Skin epidermis (tissue), 12 donors: ENCODE measurements at regions not wholly inside any gene's neighbourhood (a gene's known extent, or its start where the extent isn't known, plus 50 kb on each side); places are given as distances from the start of the nearest gene placed in this dataset.
"Not testable (repeated sequence)": the region's sequence is repeated elsewhere in the genome, so short reads cannot be mapped to it uniquely, and the experiment has no call there.

ENCODE experiments used
- H3K27ac ChIP-seq, 21 experiments: fragments of 200-600 bp; sonication (generic) in 11 of 21; one replicate each; pipeline ENCODE4 v1.5.0; 2020; ENCODE audit warnings: mild to moderate bottlenecking in 3 of 21, inconsistent platforms in 2 of 21, moderate library complexity in 2 of 21
- H3K4me3 ChIP-seq, 7 experiments: fragments of 200-600 bp; sonication (generic) in 2 of 7; one replicate each; pipeline ENCODE4 v1.5.0; 2020; ENCODE audit warnings: inconsistent platforms in 2 of 7, mild to moderate bottlenecking in 2 of 7, moderate library complexity in 1 of 7

GRCh38 chrX:40385256-40385655 is 195.5 kb upstream of the ATP6AP2 start:
- Histone ChIP-seq H3K27ac (no peak overlapping the region), H3K4me3 (no peak overlapping the region)

GRCh38 chrX:40383969-40384368 is 196.8 kb upstream of the ATP6AP2 start:
- no peak overlapping the region for H3K27ac ChIP-seq
- no peak overlapping the region for H3K4me3 ChIP-seq

- Histone ChIP-seq H3K4me3 (no peak overlapping the region), H3K27ac (no peak overlapping the region)
Observed at GRCh38 chrX:40383360-40383759, 197.4 kb upstream of the ATP6AP2 start.

GRCh38 chrX:40380655-40381488 is 199.9 kb upstream of the ATP6AP2 start:
- Histone ChIP-seq H3K27ac (no peak overlapping the region), H3K4me3 (no peak overlapping the region)

- no peak overlapping the region for H3K27ac ChIP-seq
- H3K4me3 ChIP-seq, result no peak overlapping the region
Observed at GRCh38 chrX:40377684-40378083, 203.1 kb upstream of the ATP6AP2 start.

GRCh38 chrX:40374486-40374885 is 206.3 kb upstream of the ATP6AP2 start:
- Histone ChIP-seq H3K27ac (no peak overlapping the region), H3K4me3 (no peak overlapping the region)

- H3K4me3 ChIP-seq, result no peak overlapping the region
Observed at GRCh38 chrX:40373641-40374040, 207.1 kb upstream of the ATP6AP2 start.

GRCh38 chrX:40373025-40373424 is 207.7 kb upstream of the ATP6AP2 start:
- H3K4me3 ChIP-seq, result no peak overlapping the region
- no peak overlapping the region for H3K27ac ChIP-seq

More at GRCh38 chrX:40373641-40374040, 207.1 kb upstream of the ATP6AP2 start:
- no peak overlapping the region for H3K27ac ChIP-seq

- no peak overlapping the region for H3K27ac ChIP-seq
- no peak overlapping the region for H3K4me3 ChIP-seq
Observed at GRCh38 chrX:40371376-40371775, 209.4 kb upstream of the ATP6AP2 start.

GRCh38 chrX:40368611-40369061 is 212.1 kb upstream of the ATP6AP2 start:
- Histone ChIP-seq H3K27ac (no peak overlapping the region), H3K4me3 (no peak overlapping the region)

GRCh38 chrX:40366661-40367060 is 214.1 kb upstream of the ATP6AP2 start:
- Histone ChIP-seq H3K27ac (no peak overlapping the region), H3K4me3 (no peak overlapping the region)

- H3K4me3 ChIP-seq, H3K27ac ChIP-seq: not testable (repeated sequence)
Observed at GRCh38 chrX:40362291-40362690, 218.5 kb upstream of the ATP6AP2 start.

- Histone ChIP-seq H3K4me3 (no peak overlapping the region), H3K27ac (no peak overlapping the region)
Observed at GRCh38 chrX:40360557-40360956, 220.2 kb upstream of the ATP6AP2 start.

- Histone ChIP-seq H3K27ac (no peak overlapping the region), H3K4me3 (no peak overlapping the region)
Observed at GRCh38 chrX:40359593-40359992, 221.2 kb upstream of the ATP6AP2 start.

GRCh38 chrX:40358994-40359393 is 221.8 kb upstream of the ATP6AP2 start:
- no peak overlapping the region for H3K4me3 ChIP-seq

GRCh38 chrX:40349251-40349650 is 231.5 kb upstream of the ATP6AP2 start:
- Histone ChIP-seq H3K4me3 (no peak overlapping the region), H3K27ac (no peak overlapping the region)

More at GRCh38 chrX:40358994-40359393, 221.8 kb upstream of the ATP6AP2 start:
- no peak overlapping the region for H3K27ac ChIP-seq

- no peak overlapping the region for H3K27ac ChIP-seq
- no peak overlapping the region for H3K4me3 ChIP-seq
Observed at GRCh38 chrX:40346379-40346778, 234.4 kb upstream of the ATP6AP2 start.

GRCh38 chrX:40343319-40343718 is 237.5 kb upstream of the ATP6AP2 start:
- Histone ChIP-seq H3K4me3 (no peak overlapping the region), H3K27ac (no peak overlapping the region)

GRCh38 chrX:40340116-40340515 is 240.7 kb upstream of the ATP6AP2 start:
- Histone ChIP-seq H3K27ac (no peak overlapping the region), H3K4me3 (no peak overlapping the region)

- H3K27ac ChIP-seq, result no peak overlapping the region
Observed at GRCh38 chrX:40333344-40333743, 235.6 kb upstream of the BCOR start.

GRCh38 chrX:40331762-40332161 is 234.0 kb upstream of the BCOR start:
- no peak overlapping the region for H3K4me3 ChIP-seq
- H3K27ac ChIP-seq, result no peak overlapping the region

More at GRCh38 chrX:40333344-40333743, 235.6 kb upstream of the BCOR start:
- no peak overlapping the region for H3K4me3 ChIP-seq

GRCh38 chrX:40331353-40331752 is 233.6 kb upstream of the BCOR start:
- Histone ChIP-seq H3K27ac (no peak overlapping the region), H3K4me3 (no peak overlapping the region)
